ENCODE measurements at regions not wholly inside any gene's neighbourhood (a gene's known extent, or its start where the extent isn't known, plus 50 kb on each side); places are given as distances from the start of the nearest gene placed in this dataset.

GRCh38 chrX:148185631-148186030 is 204.5 kb downstream of the FMR1NB start:
- Histone ChIP-seq H3K9me3 (ENCODE audit: low read length) (no peaks in the 10 kb centered on the region), H3K79me2 (ENCODE audit: insufficient read depth, low read length) (no peaks in the 10 kb centered on the region), H3K9ac (ENCODE audit: low read length) (no peak overlapping the region), H3F3A (ENCODE audit: insufficient read depth, low read length) (no peaks in the 10 kb centered on the region), H3K27me3 (ENCODE audit: insufficient read depth, low read length) (no peaks in the 10 kb centered on the region), H3K36me3 (ENCODE audit: insufficient read depth, low read length) (no peaks in the 10 kb centered on the region), H3K9me2 (ENCODE audit: low read depth, low read length) (no peaks in the 10 kb centered on the region), H3K4me3 (ENCODE audit: low read depth, low read length, poor library complexity, severe bottlenecking) (no peak overlapping the region), H3K4me2 (ENCODE audit: low read length) (no peak overlapping the region), H3K27ac (ENCODE audit: low read depth, low read length, poor library complexity, severe bottlenecking) (no peak overlapping the region), H4K20me1 (ENCODE audit: insufficient read depth, low read length) (no peaks in the 10 kb centered on the region), H2AFZ (ENCODE audit: low read length) (no peak overlapping the region), H3K4me1 (ENCODE audit: insufficient read depth, low read length, severe bottlenecking) (peaks cover 1% of the 10 kb centered on the region)
- TF ChIP-seq CTCF (IDR thresholded peaks at IDR 0.05; ENCODE audit: low read length) = no peak
- no peak for TF ChIP-seq EZH2 (IDR thresholded peaks at IDR 0.05; ENCODE audit: borderline replicate concordance, low read length)

- H3K27ac ChIP-seq (ENCODE audit: low read depth, low read length, poor library complexity, severe bottlenecking) = peak overlapping the region; percentile 16
- H2AFZ ChIP-seq (ENCODE audit: low read length) = no peak overlapping the region
- no peaks in the 10 kb centered on the region for H3K9me2 ChIP-seq (ENCODE audit: low read depth, low read length)
- no peak overlapping the region for H3K4me3 ChIP-seq (ENCODE audit: low read depth, low read length, poor library complexity, severe bottlenecking)
- TF ChIP-seq EZH2 (IDR thresholded peaks at IDR 0.05; ENCODE audit: borderline replicate concordance, low read length) (no peak), CTCF (IDR thresholded peaks at IDR 0.05; ENCODE audit: low read length) (no peak)
- H3K9ac ChIP-seq (ENCODE audit: low read length) = no peak overlapping the region
- no peaks in the 10 kb centered on the region for H3K79me2 ChIP-seq (ENCODE audit: insufficient read depth, low read length)
- peaks cover 25% of the 10 kb centered on the region for H3K4me1 ChIP-seq (ENCODE audit: insufficient read depth, low read length, severe bottlenecking)
- H3K36me3 ChIP-seq (ENCODE audit: insufficient read depth, low read length) = no peaks in the 10 kb centered on the region
- H3K9me3 ChIP-seq (ENCODE audit: low read length) = no peaks in the 10 kb centered on the region
- H3K4me2 ChIP-seq (ENCODE audit: low read length) = peak overlapping the region; percentile 46; the same call in 1 of the 2 replicates
- no peaks in the 10 kb centered on the region for H3K27me3 ChIP-seq (ENCODE audit: insufficient read depth, low read length)
- no peaks in the 10 kb centered on the region for H3F3A ChIP-seq (ENCODE audit: insufficient read depth, low read length)
- H4K20me1 ChIP-seq (ENCODE audit: insufficient read depth, low read length) = no peaks in the 10 kb centered on the region
These were observed 211.4 kb downstream of the FMR1NB start for GRCh38 chrX:148192547-148192946.

GRCh38 chrX:148193759-148194158 is 212.6 kb downstream of the FMR1NB start:
- no peak overlapping the region for H2AFZ ChIP-seq (ENCODE audit: low read length)
- TF ChIP-seq EZH2 (IDR thresholded peaks at IDR 0.05; ENCODE audit: borderline replicate concordance, low read length) (no peak), CTCF (IDR thresholded peaks at IDR 0.05; ENCODE audit: low read length) (no peak)
- no peak overlapping the region for H3K27ac ChIP-seq (ENCODE audit: low read depth, low read length, poor library complexity, severe bottlenecking)

More at GRCh38 chrX:148193759-148194158, 212.6 kb downstream of the FMR1NB start:
- peaks cover 25% of the 10 kb centered on the region for H3K4me1 ChIP-seq (ENCODE audit: insufficient read depth, low read length, severe bottlenecking)
- H3K9ac ChIP-seq (ENCODE audit: low read length) = no peak overlapping the region
- H3K36me3 ChIP-seq (ENCODE audit: insufficient read depth, low read length) = no peaks in the 10 kb centered on the region
- H3K79me2 ChIP-seq (ENCODE audit: insufficient read depth, low read length) = no peaks in the 10 kb centered on the region
- H3K4me3 ChIP-seq (ENCODE audit: low read depth, low read length, poor library complexity, severe bottlenecking) = no peak overlapping the region
- H3F3A ChIP-seq (ENCODE audit: insufficient read depth, low read length) = no peaks in the 10 kb centered on the region
- H4K20me1 ChIP-seq (ENCODE audit: insufficient read depth, low read length) = no peaks in the 10 kb centered on the region
- no peaks in the 10 kb centered on the region for H3K9me3 ChIP-seq (ENCODE audit: low read length)
- H3K27me3 ChIP-seq (ENCODE audit: insufficient read depth, low read length) = no peaks in the 10 kb centered on the region
- no peak overlapping the region for H3K4me2 ChIP-seq (ENCODE audit: low read length)
- no peaks in the 10 kb centered on the region for H3K9me2 ChIP-seq (ENCODE audit: low read depth, low read length)

All from OCI-LY1 (cell line).